DMS 273 (cell line): ENCODE measurements at regions not wholly inside any gene's neighbourhood (a gene's known extent, or its start where the extent isn't known, plus 50 kb on each side); places are given as distances from the start of the nearest gene placed in this dataset.
A peak's percentile ranks its signal among the peaks of the same experiment; 100 is the strongest.
"Not testable (repeated sequence)": the region's sequence is repeated elsewhere in the genome, so short reads cannot be mapped to it uniquely, and the experiment has no call there.

Experiments
- DNase-seq: peaks from one replicate; lab custom pipeline; 2025; ENCODE audit not compliant: unreplicated experiment; lab: John Stamatoyannopoulos, UW

GRCh38 chr5:2071562-2071961 is 188.8 kb upstream of the IRX4 start:
- DNase-seq = no peak

DNA sequence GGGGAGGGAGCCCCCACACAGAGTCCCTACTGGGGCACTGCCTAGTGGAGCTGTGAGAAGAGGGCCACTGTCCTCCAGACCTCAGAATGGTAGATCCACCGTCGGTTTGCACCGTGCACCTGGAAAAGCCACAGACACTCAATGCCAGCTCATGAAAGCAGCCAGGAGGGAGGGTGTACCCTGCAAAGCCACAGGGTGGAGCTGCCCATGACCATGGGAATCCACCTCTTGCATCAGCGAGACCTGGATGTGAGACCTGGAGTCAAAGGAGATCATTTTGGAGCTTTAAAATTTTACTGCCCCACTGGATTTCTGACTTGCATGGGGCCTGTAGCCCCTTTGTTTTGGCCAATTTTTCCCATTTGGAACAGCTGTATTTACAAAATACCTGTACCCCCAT is 188.1 kb upstream of the IRX4 start:
- DNase-seq = peak; percentile 7

- no peak for DNase-seq
These were observed 185.8 kb upstream of the IRX4 start for GRCh38 chr5:2068531-2068930.

DNA sequence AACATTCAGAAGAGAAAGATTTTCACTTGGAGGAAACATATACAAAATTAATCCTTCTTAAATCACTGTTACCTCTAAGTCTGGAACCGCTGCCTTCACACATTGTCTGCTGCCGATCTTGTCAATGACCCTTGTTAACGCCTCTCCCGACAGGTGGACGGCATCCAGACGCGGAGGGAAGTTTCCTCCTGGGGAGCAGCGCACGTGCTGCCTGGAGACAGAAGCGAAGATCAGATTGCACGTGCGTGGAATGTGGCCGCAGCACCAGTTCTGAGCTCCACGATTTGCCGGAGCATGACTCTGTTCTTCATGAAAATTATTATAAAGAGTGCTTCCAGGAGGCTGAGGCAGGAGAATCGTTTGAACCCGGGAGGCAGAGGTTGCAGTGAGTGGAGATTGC is 183.6 kb upstream of the IRX4 start:
- DNase-seq = no peak

- DNase-seq = not testable (repeated sequence)
These were observed 180.7 kb upstream of the IRX4 start for GRCh38 chr5:2063380-2063779.

- no peak for DNase-seq
These were observed 170.0 kb upstream of the IRX4 start for GRCh38 chr5:2052687-2053086.

GRCh38 chr5:2049876-2050275 is 167.2 kb upstream of the IRX4 start:
- DNase-seq = no peak

GRCh38 chr5:2048664-2049063 is 165.9 kb upstream of the IRX4 start:
- DNase-seq = no peak

DNA sequence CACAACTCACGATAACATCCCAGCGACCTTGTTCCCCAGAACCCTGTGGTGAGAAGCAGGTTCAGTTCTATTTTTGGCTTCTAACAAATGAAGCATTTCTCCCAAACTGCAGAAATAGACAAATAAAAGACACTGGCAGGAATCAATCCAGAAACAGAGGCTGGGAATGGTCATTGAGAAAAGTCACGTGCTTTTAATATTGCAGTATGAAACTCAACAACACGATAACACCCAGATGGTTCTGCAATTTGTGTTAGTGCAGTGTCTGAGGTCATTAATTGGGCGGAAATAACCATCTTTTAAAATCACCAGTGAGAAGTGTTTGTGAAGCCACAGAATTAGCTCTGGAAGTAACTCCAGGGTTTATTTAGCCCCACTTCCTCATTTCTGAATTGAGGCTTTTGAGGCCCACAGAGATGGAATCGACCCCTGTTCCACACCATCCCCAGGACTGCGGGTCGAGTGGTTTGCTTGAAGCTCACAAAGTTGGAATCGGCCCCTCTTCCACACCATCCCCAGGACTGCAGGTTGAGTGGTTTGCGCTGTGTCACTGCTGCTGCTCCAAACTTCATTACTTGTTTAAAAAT is 164.7 kb upstream of the IRX4 start:
- DNase-seq = no peak

DNA sequence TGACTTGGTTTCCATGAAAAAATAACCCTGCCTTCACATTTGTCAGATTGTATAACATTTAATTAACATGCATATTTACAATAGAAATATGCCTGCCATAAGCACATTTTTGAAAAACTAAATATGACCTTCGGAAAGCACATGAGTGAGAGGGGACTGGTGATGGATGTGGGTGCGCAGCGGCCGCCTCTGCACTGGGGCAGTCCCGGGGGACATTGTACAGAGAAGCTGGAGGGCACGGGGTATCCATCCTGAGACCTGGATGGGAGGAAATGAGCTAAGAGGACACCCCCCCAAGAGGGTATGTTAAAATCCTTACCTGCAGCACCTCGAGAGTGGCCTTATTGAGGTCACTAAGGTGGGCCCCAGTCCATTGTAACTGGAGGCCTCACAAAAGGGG is 161.3 kb upstream of the IRX4 start:
- DNase-seq = no peak

GRCh38 chr5:2039180-2039531 is 156.4 kb upstream of the IRX4 start:
- no peak for DNase-seq

GRCh38 chr5:2038321-2039179 is 155.8 kb upstream of the IRX4 start:
- DNase-seq = peak; percentile 75

- no peak for DNase-seq
These were observed 154.2 kb upstream of the IRX4 start for GRCh38 chr5:2036885-2037284.

- no peak for DNase-seq
These were observed 149.7 kb upstream of the IRX4 start for GRCh38 chr5:2032432-2032831.

GRCh38 chr5:2031581-2031980 is 148.9 kb upstream of the IRX4 start:
- DNase-seq = no peak

- no peak for DNase-seq
These were observed 147.4 kb upstream of the IRX4 start for GRCh38 chr5:2030131-2030530.

DNA sequence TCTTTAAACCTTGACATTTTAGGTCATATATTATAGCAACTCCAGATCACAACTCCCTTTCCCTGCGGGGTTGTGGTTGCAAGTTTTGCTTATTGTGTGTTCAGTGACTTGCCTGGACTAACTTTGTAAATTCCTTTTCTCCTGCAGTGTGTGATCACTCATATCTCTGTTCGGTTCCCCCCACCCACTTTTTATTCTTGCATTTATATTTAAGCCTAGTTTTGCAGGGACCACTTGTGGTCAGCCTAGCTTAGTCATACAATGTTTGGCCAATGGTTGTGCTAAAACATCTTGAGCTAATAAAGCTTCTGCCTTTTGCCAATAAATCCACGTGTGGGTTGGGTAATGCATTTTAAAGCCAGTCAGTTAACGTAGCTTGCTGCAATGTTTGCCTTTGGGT is 146.5 kb upstream of the IRX4 start:
- DNase-seq = no peak

DNA sequence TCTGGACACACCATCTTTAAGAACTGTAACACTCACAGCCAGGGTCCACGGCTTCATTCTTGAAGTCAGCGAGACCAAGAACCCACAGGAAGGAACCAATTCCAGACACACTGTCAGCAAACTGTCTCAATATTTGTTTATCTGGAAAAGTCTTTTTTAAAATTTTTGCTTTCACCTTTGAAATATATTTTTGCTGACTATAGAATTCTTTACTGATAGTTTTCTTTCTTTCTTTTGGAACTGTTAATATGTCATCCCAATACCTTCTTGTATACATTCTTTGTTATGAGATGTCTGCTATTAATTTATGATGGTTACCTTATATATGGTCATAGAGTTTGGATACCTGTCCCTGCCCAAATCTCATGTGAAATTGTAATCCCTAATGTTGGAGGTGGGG is 145.1 kb upstream of the IRX4 start:
- no peak for DNase-seq

- no peak for DNase-seq
These were observed 142.4 kb upstream of the IRX4 start for GRCh38 chr5:2024986-2025721.

- no peak for DNase-seq
These were observed 140.5 kb upstream of the IRX4 start for GRCh38 chr5:2023196-2023595.

GRCh38 chr5:2022436-2022835 is 139.7 kb upstream of the IRX4 start:
- no peak for DNase-seq

DNA sequence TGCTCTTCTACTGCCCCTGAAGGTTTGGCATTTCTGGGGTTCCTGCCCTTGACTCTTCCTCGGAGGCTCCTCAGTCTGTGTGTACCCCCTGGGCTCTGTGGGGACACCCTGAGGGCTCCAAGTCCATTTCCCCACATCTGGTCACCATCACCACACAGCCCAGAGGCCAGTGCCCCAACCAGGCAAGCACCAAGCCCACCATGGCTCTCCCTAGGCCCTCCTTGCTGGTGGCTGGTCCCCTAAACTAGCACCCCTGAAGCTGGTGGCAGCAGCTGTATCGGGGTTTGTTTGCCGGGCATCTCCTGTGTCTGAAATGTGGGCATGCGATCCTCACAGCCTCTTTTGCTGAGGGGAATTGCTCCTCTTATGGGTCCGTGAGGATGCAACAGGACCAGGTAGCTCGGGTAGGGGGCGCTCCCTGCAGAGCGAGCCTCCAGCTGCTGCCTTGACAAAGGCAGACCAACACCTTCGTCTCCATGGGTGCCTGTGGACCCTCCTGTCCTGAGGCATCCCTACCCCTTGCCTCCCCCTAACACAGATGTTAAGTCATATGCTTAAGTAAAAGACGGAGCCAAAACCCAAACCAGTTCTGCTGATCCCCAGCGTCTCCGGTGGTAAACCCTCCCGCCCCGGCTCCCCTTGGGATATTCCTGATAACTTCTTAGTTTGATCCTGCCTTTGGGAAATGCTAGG is 138.9 kb upstream of the IRX4 start:
- DNase-seq = no peak
